Stimulated activated naive CD4-positive, alpha-beta T cell treated with Interleukin-2 at 50 U/mL for 16 hours (primary cell): ENCODE measurements at regions not wholly inside any gene's neighbourhood (a gene's known extent, or its start where the extent isn't known, plus 50 kb on each side); places are given as distances from the start of the nearest gene placed in this dataset.

Experiments used
- DNase-seq: peaks from one replicate; lab custom pipeline; 2025; lab: John Stamatoyannopoulos, UW

DNA sequence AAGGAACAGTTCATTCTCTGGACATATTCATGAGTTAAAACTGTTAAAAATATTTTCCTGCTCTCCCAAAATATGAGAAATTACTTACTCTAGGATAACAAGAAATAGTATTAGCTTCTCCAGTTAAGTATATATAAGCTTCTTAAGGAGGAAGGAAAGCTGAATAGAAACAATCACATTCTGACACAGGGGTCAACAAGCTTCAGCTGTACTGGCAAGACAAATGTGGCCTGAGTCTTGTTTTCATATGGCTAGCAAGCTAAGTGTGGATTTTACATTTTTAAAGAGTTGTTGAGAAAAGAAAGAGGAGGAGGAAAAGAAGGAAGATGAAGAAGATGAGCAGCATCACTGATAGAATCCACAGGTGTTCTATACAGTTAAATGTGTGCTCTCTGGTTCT is 313.8 kb downstream of the ZPLD1 start:
- no peak for DNase-seq

GRCh38 chr3:102750322-102750721 is 315.5 kb downstream of the ZPLD1 start:
- DNase-seq, result no peak

DNA sequence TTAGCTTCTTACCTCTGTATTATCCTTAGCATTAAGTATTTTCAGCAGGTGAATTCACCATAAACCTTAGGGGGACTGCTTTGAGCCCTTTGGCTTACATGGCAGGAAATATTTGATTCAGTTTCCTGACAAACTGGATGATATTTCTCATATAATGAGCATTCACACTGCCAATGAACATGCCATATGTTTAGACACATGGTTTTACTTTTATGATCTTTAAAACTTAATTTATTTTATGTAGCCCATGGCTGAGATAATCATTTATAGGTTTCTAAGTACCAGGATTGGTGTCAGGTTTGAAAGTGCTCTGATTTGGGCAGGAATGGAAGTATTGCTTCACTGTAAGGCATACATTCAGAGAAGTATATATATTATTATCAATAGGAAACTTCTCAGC is 319.1 kb downstream of the ZPLD1 start:
- DNase-seq, result no peak

- no peak for DNase-seq
These were observed 321.9 kb downstream of the ZPLD1 start for GRCh38 chr3:102756706-102757105.

DNA sequence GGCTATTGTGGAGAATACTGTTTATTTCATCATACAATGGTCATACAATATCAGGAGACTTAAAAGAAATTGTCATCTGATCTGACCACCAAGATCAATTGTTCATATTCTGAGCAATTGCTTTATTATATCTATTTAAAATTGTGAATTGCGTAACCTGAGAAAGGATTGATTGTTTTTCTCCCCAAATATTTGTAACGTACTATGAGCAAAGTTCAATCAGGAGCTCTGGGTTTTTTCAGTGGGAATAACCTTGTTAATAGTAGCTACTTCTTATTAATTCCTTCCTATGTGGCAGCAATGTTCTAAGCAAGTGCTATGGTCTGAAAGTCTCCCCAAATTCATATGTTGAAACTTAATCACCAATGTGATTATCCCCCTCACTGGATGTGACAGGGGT is 323.1 kb downstream of the ZPLD1 start:
- no peak for DNase-seq

GRCh38 chr3:102761766-102762165 is 327.0 kb downstream of the ZPLD1 start:
- no peak for DNase-seq

DNA sequence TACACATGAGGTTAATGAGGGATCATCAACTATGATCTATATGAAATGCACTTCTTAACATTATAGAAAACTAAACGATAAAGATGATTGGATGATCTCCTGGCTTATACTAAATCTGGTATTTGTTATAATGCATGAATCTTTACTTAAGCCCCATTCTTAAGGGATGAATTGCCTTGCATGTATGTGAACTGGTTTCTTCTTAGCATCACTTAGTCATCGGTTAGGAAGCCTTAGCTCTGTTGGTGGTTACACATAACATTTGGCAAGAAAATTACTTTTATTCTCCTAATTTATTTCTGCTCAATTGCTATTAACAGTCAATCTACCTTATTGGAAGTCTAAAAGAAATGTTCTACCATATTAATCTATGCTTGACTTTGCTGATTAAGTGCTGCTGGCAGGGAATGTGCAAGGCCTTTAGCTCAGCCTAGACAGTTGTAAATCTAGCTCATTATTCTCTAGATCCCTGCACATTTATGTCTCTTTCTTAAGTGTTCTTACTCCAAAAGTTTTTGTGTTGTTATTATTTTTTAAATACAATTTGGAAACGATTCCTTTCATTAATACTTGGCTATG is 356.0 kb downstream of the ZPLD1 start:
- DNase-seq, result no peak

- DNase-seq, result no peak
These were observed 357.1 kb downstream of the ZPLD1 start for GRCh38 chr3:102791641-102792589.

DNA sequence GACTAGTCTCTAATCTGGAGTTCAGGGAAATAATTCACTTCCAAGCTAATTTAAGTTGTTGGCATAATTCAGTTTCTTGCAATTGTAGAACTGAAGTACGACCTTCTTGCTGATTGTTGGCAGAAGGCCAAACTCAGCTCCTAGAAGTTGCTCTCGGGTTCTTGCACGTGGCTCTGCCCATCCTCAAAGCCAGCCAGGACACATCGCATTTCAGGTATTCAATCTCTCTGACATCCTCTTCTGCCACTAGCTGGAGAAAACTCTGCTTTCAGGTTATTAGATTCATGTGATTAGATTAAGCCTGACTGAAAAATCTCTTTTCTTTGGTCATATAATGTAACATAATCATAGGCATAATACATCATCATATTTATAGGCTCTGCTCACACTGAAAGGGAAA is 362.0 kb downstream of the ZPLD1 start:
- DNase-seq, result no peak

- no peak for DNase-seq
These were observed 368.1 kb downstream of the ZPLD1 start for GRCh38 chr3:102802819-102803420.

DNA sequence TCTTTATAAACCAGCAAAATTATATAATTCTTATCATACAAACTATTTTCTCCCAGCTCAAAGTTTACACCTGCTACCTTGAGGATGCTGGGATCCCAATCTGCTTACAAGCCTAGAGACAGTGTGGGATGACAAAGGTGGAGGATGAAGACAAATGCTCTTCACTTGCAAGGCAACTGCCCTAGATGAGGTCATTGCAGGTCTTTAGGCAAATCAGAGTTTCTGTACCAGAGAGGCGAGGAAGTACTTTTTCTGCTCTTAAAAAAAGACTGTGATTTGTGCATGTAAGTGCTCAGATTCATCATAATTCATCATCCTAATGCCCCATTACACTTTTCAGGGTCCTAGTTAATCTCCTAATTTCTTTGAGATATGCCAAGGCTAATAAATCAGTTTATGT is 376.1 kb downstream of the ZPLD1 start:
- DNase-seq, result no peak

DNA sequence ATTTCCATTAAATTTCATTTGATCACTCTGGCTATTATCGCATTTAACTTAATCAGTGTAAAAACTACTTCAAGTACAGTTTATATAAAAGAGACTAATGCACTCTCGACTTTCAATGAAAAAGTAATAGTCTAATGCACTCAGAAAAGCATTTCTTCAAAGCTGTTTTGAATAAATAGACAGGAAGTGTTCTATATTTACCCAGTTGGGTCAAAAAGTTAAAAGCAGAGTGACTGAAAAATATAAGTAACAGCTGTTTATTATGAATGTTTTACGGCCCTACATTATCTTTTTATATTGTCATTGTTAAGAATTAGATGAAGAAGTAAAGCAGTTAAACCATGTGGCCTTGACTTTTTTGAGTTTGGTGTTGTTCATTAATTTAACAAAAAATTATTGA is 391.8 kb downstream of the ZPLD1 start:
- no peak for DNase-seq

DNA sequence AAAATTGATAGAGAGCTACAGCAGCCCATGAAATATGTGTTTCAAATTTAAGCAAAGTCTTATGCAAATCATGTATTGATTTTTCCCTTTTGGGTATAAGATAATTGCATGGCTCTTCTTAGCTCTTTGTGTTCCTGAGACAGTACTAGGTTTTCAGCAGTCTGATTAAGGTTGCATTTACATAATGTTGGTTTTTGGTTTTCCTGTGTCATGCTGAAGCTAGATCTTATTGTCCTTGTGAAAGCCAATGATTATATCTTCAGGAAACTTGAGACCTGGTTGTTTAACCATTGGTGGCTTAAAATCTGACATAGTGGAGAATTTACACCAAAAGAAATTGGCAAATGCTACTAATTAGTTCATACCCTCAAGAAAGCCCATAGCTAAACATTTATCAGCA is 392.6 kb downstream of the ZPLD1 start:
- no peak for DNase-seq

DNA sequence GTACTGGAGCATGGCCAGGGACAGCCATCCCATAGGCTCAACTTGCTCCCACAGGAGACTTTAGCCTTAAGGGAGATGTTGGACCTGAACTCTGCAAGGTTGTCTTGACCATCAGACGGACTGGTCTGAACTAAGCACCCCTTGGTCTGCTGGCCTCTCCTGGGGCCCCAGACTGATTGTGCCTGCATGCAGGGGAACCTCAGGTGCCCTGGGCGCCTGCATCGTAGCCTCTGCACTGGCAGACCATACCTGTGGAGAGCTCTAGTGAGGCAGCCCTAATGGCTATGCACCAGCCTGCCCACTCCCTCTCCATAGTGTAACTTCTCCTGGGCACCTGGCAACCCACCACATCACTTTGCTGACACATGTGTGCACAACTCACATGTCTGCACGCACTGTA is 395.6 kb downstream of the ZPLD1 start:
- DNase-seq, result no peak

GRCh38 chr3:102841866-102842265 is 407.1 kb downstream of the ZPLD1 start:
- DNase-seq, result no peak

GRCh38 chr3:102866845-102867244 is 432.0 kb downstream of the ZPLD1 start:
- DNase-seq, result no peak

DNA sequence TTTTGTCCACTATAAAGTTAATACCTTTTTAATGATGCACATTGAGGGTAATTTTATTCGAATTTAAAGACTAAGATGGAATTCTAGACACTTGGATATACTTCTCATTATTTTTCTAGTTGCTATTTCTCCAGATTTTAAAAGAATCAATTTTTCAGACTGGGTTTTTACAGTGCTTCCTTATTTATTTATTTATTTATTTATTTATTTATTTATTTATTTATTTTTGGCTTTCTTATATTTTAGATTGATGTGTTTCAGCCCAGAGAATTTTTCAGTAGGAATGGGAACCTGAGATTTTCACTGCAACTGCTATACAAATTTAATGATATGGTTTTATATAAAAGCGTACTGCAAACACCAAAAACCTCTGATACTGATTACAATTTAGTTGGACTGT is 448.7 kb downstream of the ZPLD1 start:
- no peak for DNase-seq

DNA sequence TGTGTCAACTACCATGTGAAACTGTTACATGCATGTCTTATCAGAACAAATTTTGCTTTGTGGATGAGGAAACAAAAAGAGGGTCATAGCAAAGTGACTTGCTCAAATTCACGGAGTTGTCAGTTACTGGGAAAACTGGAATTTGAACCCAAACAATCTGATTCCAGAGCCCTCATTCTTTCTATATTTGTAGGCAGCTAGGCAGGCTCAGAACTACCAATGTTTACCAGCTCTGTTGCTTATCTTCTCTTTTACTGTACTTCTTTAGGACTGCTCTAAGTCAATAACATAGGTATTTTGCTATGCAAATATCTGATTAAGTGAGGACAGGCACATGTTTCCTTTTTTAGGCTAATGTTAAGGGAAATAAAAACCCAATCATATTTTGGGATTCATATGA is 450.5 kb downstream of the ZPLD1 start:
- no peak for DNase-seq

DNA sequence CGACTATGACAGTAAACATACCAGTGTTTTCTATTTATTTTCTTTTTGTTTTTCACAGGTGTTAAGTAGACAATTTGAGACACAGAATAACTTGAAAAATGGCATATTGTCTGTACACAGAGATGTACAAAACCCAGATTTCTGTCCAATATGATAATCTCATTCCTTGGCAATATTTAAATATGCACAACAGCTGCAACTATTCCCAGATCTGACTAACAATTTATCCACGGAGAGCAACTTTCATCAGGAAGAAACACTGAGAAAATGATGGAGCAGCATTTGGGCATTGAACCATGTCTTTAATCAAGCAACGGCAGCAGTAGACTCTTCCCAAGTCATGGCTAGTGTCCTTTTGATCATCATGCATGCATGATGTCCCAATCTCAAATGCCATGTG is 452.6 kb downstream of the ZPLD1 start:
- no peak for DNase-seq

GRCh38 chr3:102896851-102897621 is 462.2 kb downstream of the ZPLD1 start:
- no peak for DNase-seq

GRCh38 chr3:102904629-102905028 is 469.8 kb downstream of the ZPLD1 start:
- no peak for DNase-seq

DNA sequence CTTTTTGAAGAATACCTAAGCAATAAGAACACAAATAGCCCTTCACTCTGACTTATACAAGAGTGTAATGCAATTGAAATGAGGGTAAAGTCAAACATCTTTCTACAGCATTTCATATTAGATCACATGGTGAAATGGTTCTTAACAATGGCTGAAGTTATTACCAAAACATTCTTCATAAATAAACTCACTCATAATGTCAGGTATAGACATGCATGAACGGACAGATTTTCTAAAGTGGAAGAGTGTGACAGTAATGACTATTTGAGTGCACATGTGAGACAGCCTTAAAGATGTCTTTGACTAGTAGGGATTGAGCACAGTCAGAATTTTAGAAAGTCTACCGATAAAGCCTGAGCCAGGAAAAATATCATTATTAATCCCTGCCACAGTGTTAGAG is 471.0 kb downstream of the ZPLD1 start:
- no peak for DNase-seq

DNA sequence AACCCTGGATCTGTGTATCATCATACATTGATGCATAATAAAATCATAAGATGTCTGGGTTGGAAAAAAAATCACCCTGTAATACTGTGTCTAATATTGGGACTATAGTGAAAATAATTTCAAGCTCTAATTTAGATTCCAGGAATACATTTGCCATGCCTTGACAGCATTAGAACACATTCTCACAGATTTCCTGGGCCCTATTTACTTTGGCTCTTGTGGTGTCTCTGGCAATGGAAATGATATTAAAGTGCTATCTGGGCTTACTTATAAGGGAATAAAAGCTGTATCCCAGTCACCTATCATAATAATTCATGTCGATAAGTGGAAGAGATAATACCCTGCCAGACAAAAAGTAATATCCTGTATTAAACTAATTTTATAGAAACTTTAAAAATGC is 472.0 kb downstream of the ZPLD1 start:
- no peak for DNase-seq
